OCI-LY7 (cell line): ENCODE measurements at regions not wholly inside any gene's neighbourhood (a gene's known extent, or its start where the extent isn't known, plus 50 kb on each side); places are given as distances from the start of the nearest gene placed in this dataset.

Experiments used
- CTCF ChIP-seq: fragments of 200-600 bp; sonication (generic); conservative IDR thresholded peaks from 2 replicates; pipeline ENCODE4 v1.5.1; 2014; ENCODE audit warnings: mild to moderate bottlenecking, antibody characterized with exemption, low read length, moderate library complexity, mixed read lengths
- EZH2phosphoT487 ChIP-seq: fragments of 200-600 bp; sonication (generic); IDR thresholded peaks from 2 replicates; pipeline ENCODE4 v1.6.1; 2018; ENCODE audit warnings: low read depth, borderline replicate concordance, mild to moderate bottlenecking, mixed run types, antibody characterized with exemption, low read length, moderate library complexity, mixed read lengths

GRCh38 chr2:65611488-65611887, 179.1 kb upstream of the SPRED2 start:
- TF ChIP-seq CTCF = no peak
- no peak for TF ChIP-seq EZH2phosphoT487
